ENCODE measurements at regions not wholly inside any gene's neighbourhood (a gene's known extent, or its start where the extent isn't known, plus 50 kb on each side); places are given as distances from the start of the nearest gene placed in this dataset.

DNA sequence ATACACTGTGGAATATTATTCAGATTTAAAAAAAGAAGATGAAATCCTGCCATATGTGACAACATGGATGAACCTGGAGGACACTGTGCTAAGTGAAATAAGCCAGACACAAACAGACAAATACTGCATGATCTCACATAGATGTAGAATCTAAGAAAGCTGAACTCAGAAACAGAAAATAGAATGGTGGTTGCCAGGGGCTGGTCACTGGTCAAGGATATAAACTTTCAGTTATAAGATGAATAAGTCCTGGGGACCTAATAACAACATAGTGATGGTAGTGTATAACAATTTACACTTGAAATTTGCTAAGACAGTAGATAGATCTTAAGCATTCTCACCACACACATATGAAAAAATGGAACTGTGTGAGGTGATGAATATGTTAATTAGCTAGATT lies 161.3 kb upstream of the TMCC3 start:
- no peak for TF ChIP-seq EZH2phosphoT487 (IDR thresholded peaks at IDR 0.05; ENCODE audit: low read depth, severe bottlenecking, unreplicated experiment)
- TF ChIP-seq EZH2 (IDR thresholded peaks at IDR 0.05; ENCODE audit: borderline replicate concordance), result no peak

Data from hepatocyte (in vitro differentiated cells).